HEK293 (cell line): ENCODE measurements at regions not wholly inside any gene's neighbourhood (a gene's known extent, or its start where the extent isn't known, plus 50 kb on each side); places are given as distances from the start of the nearest gene placed in this dataset.

ENCODE experiments used
- CTCF ChIA-PET: fragments of 350-600 bp; formaldehyde crosslinking; extraction: SDS; loops from one replicate; lab custom pipeline; 2021; ENCODE audit warnings: antibody characterized with exemption; lab: Yijun Ruan, JAX
- POLR2A ChIA-PET: fragments of 300-600 bp; formaldehyde crosslinking; extraction: SDS; loops from one replicate; lab custom pipeline; 2020; ENCODE audit warnings: antibody characterized with exemption, inconsistent platforms; lab: Yijun Ruan, JAX
- H3K27ac ChIP-seq: fragments of 200-500 bp; sonication (Bioruptor generic); 2 replicates; pipeline ENCODE4 v1.5.1; 2014; ENCODE audit warnings: low read depth, low read length, control low read depth, inconsistent platforms; ENCODE audit errors: extremely low read depth
- H3K36me3 ChIP-seq, 2 experiments: fragments of 200-500 bp in 1 of 2; sonication (Bioruptor generic) in 1 of 2; 1 replicate in 1 of 2; 2 replicates in 1 of 2; pipeline ENCODE4 v1.5.1; 2014 to 2017; ENCODE audit warnings: inconsistent platforms in 2 of 2, low read length in 2 of 2; ENCODE audit not compliant: control insufficient read depth in 2 of 2, insufficient read depth in 1 of 2
- H3K4me1 ChIP-seq: fragments of 200-500 bp; sonication (Bioruptor generic); 2 replicates; pipeline ENCODE4 v1.5.1; 2014; ENCODE audit warnings: mild to moderate bottlenecking, low read length, inconsistent platforms; ENCODE audit not compliant: control insufficient read depth, insufficient read depth
- H3K4me3 ChIP-seq: 2 replicates; pipeline ENCODE4 v1.5.1; 2011; ENCODE audit warnings: low read depth, mild to moderate bottlenecking, control low read depth, low read length, moderate library complexity
- H3K9me3 ChIP-seq: fragments of 200-500 bp; sonication (Bioruptor generic); 2 replicates; pipeline ENCODE4 v1.5.1; 2014; ENCODE audit warnings: low read depth, low read length, inconsistent platforms; ENCODE audit not compliant: control insufficient read depth, insufficient read depth
- FEZF1 ChIP-seq: fragments of 450-650 bp; formaldehyde crosslinking; IDR thresholded peaks from 2 replicates; pipeline ENCODE4 v1.5.1; 2016; ENCODE audit warnings: missing biosample characterization, missing genetic modification characterization
- IKZF3 ChIP-seq: fragments of 450-650 bp; IDR thresholded peaks from 2 replicates; pipeline ENCODE4 v1.5.0; 2018; ENCODE audit warnings: missing biosample characterization, mild to moderate bottlenecking, missing genetic modification characterization, moderate library complexity
- KLF9 ChIP-seq: fragments of 450-650 bp; formaldehyde crosslinking; IDR thresholded peaks from 2 replicates; pipeline ENCODE4 v1.5.1; 2016; ENCODE audit warnings: missing biosample characterization, missing genetic modification characterization, low read depth
- MEIS1 ChIP-seq: sonication (generic); formaldehyde crosslinking; IDR thresholded peaks from 2 replicates; pipeline ENCODE4 v1.8.1; 2022; ENCODE audit warnings: missing genetic modification reagents, mild to moderate bottlenecking, borderline replicate concordance
- SCRT1 ChIP-seq: fragments of 450-650 bp; formaldehyde crosslinking; IDR thresholded peaks from 2 replicates; pipeline ENCODE4 v1.5.1; 2016; ENCODE audit warnings: missing biosample characterization, missing genetic modification characterization, borderline replicate concordance
- SCRT2 ChIP-seq: fragments of 450-650 bp; formaldehyde crosslinking; IDR thresholded peaks from 2 replicates; pipeline ENCODE4 v1.5.1; 2016; ENCODE audit warnings: missing biosample characterization, missing genetic modification characterization
- SP7 ChIP-seq: fragments of 450-650 bp; formaldehyde crosslinking; IDR thresholded peaks from 2 replicates; pipeline ENCODE4 v1.5.1; 2016; ENCODE audit warnings: missing biosample characterization, missing genetic modification characterization
- YY1 ChIP-seq: fragments of 450-650 bp; formaldehyde crosslinking; IDR thresholded peaks from 2 replicates; pipeline ENCODE4 v1.5.1; 2018; ENCODE audit warnings: missing biosample characterization, missing genetic modification characterization
- ZBTB10 ChIP-seq: fragments of 450-650 bp; formaldehyde crosslinking; IDR thresholded peaks from 2 replicates; pipeline ENCODE4 v1.5.1; 2016; ENCODE audit warnings: missing biosample characterization, missing genetic modification characterization
- ZBTB17 ChIP-seq: fragments of 450-650 bp; formaldehyde crosslinking; IDR thresholded peaks from 2 replicates; pipeline ENCODE4 v1.5.1; 2016; ENCODE audit warnings: missing biosample characterization, missing genetic modification characterization
- ZBTB8A ChIP-seq: fragments of 450-650 bp; formaldehyde crosslinking; IDR thresholded peaks from 2 replicates; pipeline ENCODE4 v1.5.1; 2016; ENCODE audit warnings: missing biosample characterization, missing genetic modification characterization
- ZEB2 ChIP-seq: fragments of 450-650 bp; formaldehyde crosslinking; IDR thresholded peaks from 2 replicates; pipeline ENCODE4 v1.5.1; 2016; ENCODE audit warnings: missing biosample characterization, missing genetic modification characterization
- ZIC2 ChIP-seq: fragments of 450-650 bp; formaldehyde crosslinking; IDR thresholded peaks from 2 replicates; pipeline ENCODE4 v1.5.1; 2016; ENCODE audit warnings: missing biosample characterization, missing genetic modification characterization
- ZNF155 ChIP-seq: fragments of 450-650 bp; formaldehyde crosslinking; IDR thresholded peaks from 2 replicates; pipeline ENCODE4 v1.5.1; 2016; ENCODE audit warnings: missing biosample characterization, missing genetic modification characterization
- ZNF16 ChIP-seq: fragments of 450-650 bp; formaldehyde crosslinking; IDR thresholded peaks from 2 replicates; pipeline ENCODE4 v1.5.1; 2016; ENCODE audit warnings: low read depth, missing biosample characterization, missing genetic modification characterization
- ZNF302 ChIP-seq: fragments of 450-650 bp; formaldehyde crosslinking; IDR thresholded peaks from 2 replicates; pipeline ENCODE4 v1.5.1; 2016; ENCODE audit warnings: missing biosample characterization, missing genetic modification characterization, low read depth
- ZNF335 ChIP-seq: fragments of 450-650 bp; formaldehyde crosslinking; conservative IDR thresholded peaks from 2 replicates; pipeline ENCODE4 v1.5.1; 2016; ENCODE audit warnings: missing biosample characterization, missing genetic modification characterization
- ZNF391 ChIP-seq: fragments of 450-650 bp; formaldehyde crosslinking; IDR thresholded peaks from 2 replicates; pipeline ENCODE4 v1.5.1; 2016; ENCODE audit warnings: low read depth, missing biosample characterization, missing genetic modification characterization, borderline replicate concordance
- ZNF514 ChIP-seq: fragments of 450-650 bp; formaldehyde crosslinking; IDR thresholded peaks from 2 replicates; pipeline ENCODE4 v1.5.1; 2016; ENCODE audit warnings: missing biosample characterization, missing genetic modification characterization
- ZNF600 ChIP-seq: fragments of 450-650 bp; formaldehyde crosslinking; IDR thresholded peaks from 2 replicates; pipeline ENCODE4 v1.5.1; 2016; ENCODE audit warnings: missing biosample characterization, missing genetic modification characterization
- ZNF747 ChIP-seq: fragments of 450-650 bp; formaldehyde crosslinking; IDR thresholded peaks from 2 replicates; pipeline ENCODE4 v1.5.1; 2016; ENCODE audit warnings: missing biosample characterization, missing genetic modification characterization
- ZNF777 ChIP-seq: fragments of 450-650 bp; formaldehyde crosslinking; IDR thresholded peaks from 2 replicates; pipeline ENCODE4 v1.5.1; 2017; ENCODE audit warnings: missing biosample characterization, missing genetic modification characterization, borderline replicate concordance
- ZNF830 ChIP-seq: fragments of 450-650 bp; IDR thresholded peaks from 2 replicates; pipeline ENCODE4 v1.5.0; 2018; ENCODE audit warnings: missing biosample characterization, missing genetic modification characterization, low read depth, mild to moderate bottlenecking, moderate library complexity
- ZXDB ChIP-seq: fragments of 450-650 bp; formaldehyde crosslinking; IDR thresholded peaks from 2 replicates; pipeline ENCODE4 v1.5.1; 2016; ENCODE audit warnings: missing biosample characterization, missing genetic modification characterization
- TF ChIP-seq, protein P1 (sequence below): fragments of 450-650 bp; formaldehyde crosslinking; IDR thresholded peaks from 2 replicates; pipeline ENCODE4 v1.5.1; 2017; ENCODE audit warnings: missing biosample characterization, missing genetic modification characterization

DNA sequence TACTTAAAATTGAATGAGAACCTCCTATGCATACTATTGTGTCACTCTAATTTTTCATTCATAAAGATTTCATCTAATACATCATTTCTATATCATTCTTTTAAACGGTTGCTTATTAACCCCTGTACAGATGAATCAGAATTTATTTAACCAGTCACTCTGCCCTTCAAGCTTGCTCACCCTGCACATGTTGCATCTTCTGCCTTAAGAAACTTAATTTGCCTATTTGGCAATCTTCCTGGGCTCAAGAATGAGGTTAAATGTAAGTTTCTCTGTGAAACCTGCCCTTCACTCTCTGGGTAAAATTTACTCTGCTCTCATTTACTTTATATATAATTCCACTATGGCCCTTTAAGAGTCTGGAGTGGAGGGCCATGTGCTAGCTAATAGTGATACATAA, 434.7 kb upstream of the ZNF608 start:
- no peaks in the 10 kb centered on the region for H3K9me3 ChIP-seq
- H3K36me3 ChIP-seq, result no peaks in the 10 kb centered on the region
- TF ChIP-seq KLF9 (no peak), ZNF155 (tag by site-specific recombination) (no peak), YY1 (tag by site-specific recombination) (no peak), ZNF302 (tag by site-specific recombination) (no peak), SCRT2 (tag by site-specific recombination) (0 out of 2 replicates have a peak, but pooled peaks have one; percentile 14)
- H3K4me1 ChIP-seq, result peaks cover 10% of the 10 kb centered on the region
- no peak overlapping the region for H3K27ac ChIP-seq
- CTCF ChIA-PET, result no interaction called here
- H3K4me3 ChIP-seq, result no peak overlapping the region
- POLR2A ChIA-PET, result no interaction called here

GRCh38 chr5:125181955-125182354, 435.5 kb upstream of the ZNF608 start:
- Histone ChIP-seq H3K27ac (no peak overlapping the region), H3K4me1 (peaks cover 10% of the 10 kb centered on the region), H3K4me3 (no peak overlapping the region), H3K36me3 (no peaks in the 10 kb centered on the region), H3K9me3 (no peaks in the 10 kb centered on the region)
- TF ChIP-seq ZEB2, result 0 out of 2 replicates have a peak, but pooled peaks have one; percentile 46
- TF ChIP-seq SCRT1, result no peak
- TF ChIP-seq, protein P1, sequence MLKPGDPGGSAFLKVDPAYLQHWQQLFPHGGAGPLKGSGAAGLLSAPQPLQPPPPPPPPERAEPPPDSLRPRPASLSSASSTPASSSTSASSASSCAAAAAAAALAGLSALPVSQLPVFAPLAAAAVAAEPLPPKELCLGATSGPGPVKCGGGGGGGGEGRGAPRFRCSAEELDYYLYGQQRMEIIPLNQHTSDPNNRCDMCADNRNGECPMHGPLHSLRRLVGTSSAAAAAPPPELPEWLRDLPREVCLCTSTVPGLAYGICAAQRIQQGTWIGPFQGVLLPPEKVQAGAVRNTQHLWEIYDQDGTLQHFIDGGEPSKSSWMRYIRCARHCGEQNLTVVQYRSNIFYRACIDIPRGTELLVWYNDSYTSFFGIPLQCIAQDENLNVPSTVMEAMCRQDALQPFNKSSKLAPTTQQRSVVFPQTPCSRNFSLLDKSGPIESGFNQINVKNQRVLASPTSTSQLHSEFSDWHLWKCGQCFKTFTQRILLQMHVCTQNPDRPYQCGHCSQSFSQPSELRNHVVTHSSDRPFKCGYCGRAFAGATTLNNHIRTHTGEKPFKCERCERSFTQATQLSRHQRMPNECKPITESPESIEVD, result 0 out of 2 replicates have a peak, but pooled peaks have one; percentile 18
- ChIA-PET POLR2A (interaction anchor here (0.7 kb wide), 1 partner anchor 13 kb away, joined by 3 read pairs; no protein-coding TSS in a partner anchor), CTCF (no interaction called here)

DNA sequence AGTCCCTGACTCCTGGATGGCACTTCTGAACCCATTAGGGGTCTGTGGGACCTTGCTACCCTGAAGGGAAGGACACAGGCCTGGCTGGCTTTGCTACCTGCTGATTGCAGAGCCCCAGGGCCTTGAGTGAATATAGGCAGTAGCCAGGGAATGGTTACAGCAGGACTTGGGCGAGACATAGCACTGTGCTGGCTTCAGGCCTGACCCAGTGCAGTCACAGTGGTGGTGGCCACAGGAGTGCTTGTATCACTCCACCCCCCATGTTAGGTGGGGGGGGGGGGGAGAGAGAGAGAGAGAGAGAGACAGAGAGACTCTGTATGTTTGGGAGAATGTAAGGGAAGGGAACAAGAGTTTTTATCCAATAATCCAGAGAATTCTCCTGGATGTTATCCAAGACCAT, 439.3 kb upstream of the ZNF608 start:
- POLR2A ChIA-PET, result no interaction called here
- CTCF ChIA-PET, result no interaction called here
- no peak overlapping the region for H3K4me3 ChIP-seq

DNA sequence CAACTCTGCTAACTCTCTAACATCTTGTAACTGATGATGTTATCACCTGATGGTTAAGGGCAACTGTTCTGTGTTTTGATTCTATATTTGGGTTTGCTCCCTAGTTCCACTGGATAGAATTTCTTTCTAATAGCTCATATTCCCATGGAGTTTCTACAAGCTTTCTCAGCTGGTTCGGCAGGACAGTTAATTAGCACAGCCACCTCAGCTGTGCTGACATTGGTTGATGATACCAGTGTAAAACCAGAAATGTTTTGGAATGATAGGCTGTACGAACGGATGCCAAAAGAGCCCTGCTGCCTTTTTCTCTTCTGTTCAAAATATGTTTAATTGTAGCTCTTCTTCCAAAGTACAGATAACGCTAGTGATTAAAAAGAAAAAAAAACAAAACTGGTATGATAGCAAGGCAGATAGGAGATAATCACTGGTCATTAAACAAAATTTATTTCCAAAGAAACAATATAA, 440.5 kb upstream of the ZNF608 start:
- Histone ChIP-seq H3K27ac (no peak overlapping the region; the same call in 1 of the 2 replicates), H3K36me3 (no peaks in the 10 kb centered on the region), H3K9me3 (no peaks in the 10 kb centered on the region), H3K4me3 (no peak overlapping the region), H3K4me1 (peaks cover 28% of the 10 kb centered on the region)
- POLR2A ChIA-PET, result no interaction called here
- CTCF ChIA-PET, result interaction anchor here (0.6 to 0.7 kb wide), 2 partner anchors 10 to 14 kb away, joined by 3 read pairs; no protein-coding TSS in a partner anchor
- no peak for TF ChIP-seq ZNF777 (tag by site-specific recombination)
- TF ChIP-seq ZNF830, result no peak
- TF ChIP-seq, protein P1, result peak; percentile 44
- peak; percentile 66 for TF ChIP-seq FEZF1 (tag by site-specific recombination)
- no peak for TF ChIP-seq MEIS1 (CRISPR knock-in tag)
- TF ChIP-seq ZNF335 (tag by site-specific recombination), result peak; percentile 34; the same call in 1 of the 2 replicates
- TF ChIP-seq ZBTB10 (tag by site-specific recombination), result no peak
- TF ChIP-seq IKZF3 (tag by site-specific recombination), result no peak
- TF ChIP-seq ZNF747 (tag by site-specific recombination), result no peak
- TF ChIP-seq ZNF600 (tag by site-specific recombination), result peak; percentile 54; the same call in 1 of the 2 replicates
- TF ChIP-seq ZXDB (tag by site-specific recombination), result peak; percentile 35; the same call in 1 of the 2 replicates
- TF ChIP-seq ZNF514 (tag by site-specific recombination), result no peak
- peak; percentile 71 for TF ChIP-seq SP7 (tag by site-specific recombination)
- 0 out of 2 replicates have a peak, but pooled peaks have one; percentile 21 for TF ChIP-seq ZBTB17 (tag by site-specific recombination)
- TF ChIP-seq ZNF391 (tag by site-specific recombination), result no peak

More for the DNA sequence above, 439.3 kb upstream of the ZNF608 start:
- TF ChIP-seq ZNF830, result no peak
- TF ChIP-seq ZNF16 (tag by site-specific recombination), result no peak
- TF ChIP-seq ZBTB8A (tag by site-specific recombination), result no peak
- TF ChIP-seq ZIC2 (tag by site-specific recombination), result peak; percentile 56
- H3K9me3 ChIP-seq, result no peaks in the 10 kb centered on the region
- no peak overlapping the region for H3K27ac ChIP-seq
- no peaks in the 10 kb centered on the region for H3K36me3 ChIP-seq
- peaks cover 26% of the 10 kb centered on the region for H3K4me1 ChIP-seq
